MM.1S (cell line): ENCODE measurements at regions not wholly inside any gene's neighbourhood (a gene's known extent, or its start where the extent isn't known, plus 50 kb on each side); places are given as distances from the start of the nearest gene placed in this dataset.

ENCODE experiments used
- EZH2 ChIP-seq: fragments of 300-600 bp; sonication (generic); optimal IDR thresholded peaks from 2 replicates; pipeline ENCODE3; 2017; ENCODE audit warnings: low read depth, mild to moderate bottlenecking, antibody characterized with exemption, low read length, mixed read lengths
- EZH2phosphoT487 ChIP-seq: fragments of 300-600 bp; sonication (generic); IDR thresholded peaks from 2 replicates; pipeline ENCODE4 v1.6.1; 2018; ENCODE audit warnings: antibody characterized with exemption, low read length
- TF ChIP-seq, protein P1 (sequence below): fragments of 300-600 bp; sonication (generic); IDR thresholded peaks from 2 replicates; pipeline ENCODE4 v1.5.1; 2016; ENCODE audit warnings: antibody characterized with exemption, low read length, mixed read lengths

DNA sequence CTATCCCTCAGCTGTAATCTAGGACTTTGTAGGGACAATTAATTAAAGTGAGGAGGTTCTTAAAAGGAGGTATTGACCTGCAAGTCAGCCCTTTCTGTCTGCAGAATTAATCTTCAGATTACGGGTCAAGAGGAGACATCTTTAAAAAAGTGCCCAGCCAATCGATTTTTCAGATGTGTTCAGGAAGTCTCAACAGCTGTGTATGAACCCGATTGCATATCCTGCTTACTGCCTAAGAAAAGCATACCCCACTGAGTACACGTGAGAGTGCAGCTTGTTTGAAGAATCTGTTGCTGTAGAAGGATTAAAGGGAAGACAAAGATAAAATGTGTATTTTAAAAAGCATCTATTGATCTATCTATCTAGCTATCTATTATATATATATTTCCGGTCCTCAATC, 1194.5 kb downstream of the UQCRFS1 start:
- TF ChIP-seq, protein P1, sequence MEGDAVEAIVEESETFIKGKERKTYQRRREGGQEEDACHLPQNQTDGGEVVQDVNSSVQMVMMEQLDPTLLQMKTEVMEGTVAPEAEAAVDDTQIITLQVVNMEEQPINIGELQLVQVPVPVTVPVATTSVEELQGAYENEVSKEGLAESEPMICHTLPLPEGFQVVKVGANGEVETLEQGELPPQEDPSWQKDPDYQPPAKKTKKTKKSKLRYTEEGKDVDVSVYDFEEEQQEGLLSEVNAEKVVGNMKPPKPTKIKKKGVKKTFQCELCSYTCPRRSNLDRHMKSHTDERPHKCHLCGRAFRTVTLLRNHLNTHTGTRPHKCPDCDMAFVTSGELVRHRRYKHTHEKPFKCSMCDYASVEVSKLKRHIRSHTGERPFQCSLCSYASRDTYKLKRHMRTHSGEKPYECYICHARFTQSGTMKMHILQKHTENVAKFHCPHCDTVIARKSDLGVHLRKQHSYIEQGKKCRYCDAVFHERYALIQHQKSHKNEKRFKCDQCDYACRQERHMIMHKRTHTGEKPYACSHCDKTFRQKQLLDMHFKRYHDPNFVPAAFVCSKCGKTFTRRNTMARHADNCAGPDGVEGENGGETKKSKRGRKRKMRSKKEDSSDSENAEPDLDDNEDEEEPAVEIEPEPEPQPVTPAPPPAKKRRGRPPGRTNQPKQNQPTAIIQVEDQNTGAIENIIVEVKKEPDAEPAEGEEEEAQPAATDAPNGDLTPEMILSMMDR, result no peak
- TF ChIP-seq EZH2, result no peak
- TF ChIP-seq EZH2phosphoT487, result no peak
